Right lobe of liver (tissue), 4 donors: ENCODE measurements at regions not wholly inside any gene's neighbourhood (a gene's known extent, or its start where the extent isn't known, plus 50 kb on each side); places are given as distances from the start of the nearest gene placed in this dataset.

Experiments
- POLR2A ChIP-seq: fragments of 450-650 bp; IDR thresholded peaks from one replicate; pipeline ENCODE4 v1.6.1; 2017; ENCODE audit warnings: antibody characterized with exemption, mild to moderate bottlenecking
- TF ChIP-seq, protein P1 (sequence below), 4 donors: fragments of 200-600 bp in 3 of 4; fragments of 450-650 bp in 1 of 4; IDR thresholded peaks; one replicate each; pipeline versions ENCODE4 v1.5.1 to v1.8.0; 2016 to 2022; ENCODE audit warnings: antibody characterized with exemption in 4 of 4, mild to moderate bottlenecking in 2 of 4
- donor health status: DM: no; HTN: no; CAD: no.
- donor health status: DM: no; HTN: no; CAD: no.
- donor health status: DM: no; HTN: yes; CAD: no.

DNA sequence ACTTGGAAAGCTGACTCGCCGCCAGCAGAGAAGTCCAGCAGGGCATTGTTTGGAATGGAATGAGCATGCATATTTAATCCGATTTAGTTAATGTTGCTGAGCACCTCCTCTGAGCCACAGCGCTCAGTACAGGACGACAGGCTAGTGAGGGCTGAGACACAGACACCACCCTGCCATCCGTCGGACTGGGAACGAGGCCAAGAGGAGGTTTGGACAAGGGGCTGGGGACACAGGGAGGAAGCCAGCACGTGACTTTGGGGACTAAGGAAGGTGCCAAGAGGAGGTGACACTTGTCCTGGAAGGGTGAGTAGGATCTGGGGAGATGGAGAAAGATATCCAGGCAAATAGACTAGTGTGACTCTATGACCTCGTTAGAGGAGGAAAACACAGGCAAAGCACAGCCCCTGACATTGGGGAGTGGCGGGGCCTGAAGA, 152.5 kb upstream of the ECI2 start:
- no peak for TF ChIP-seq POLR2A
- TF ChIP-seq, protein P1, sequence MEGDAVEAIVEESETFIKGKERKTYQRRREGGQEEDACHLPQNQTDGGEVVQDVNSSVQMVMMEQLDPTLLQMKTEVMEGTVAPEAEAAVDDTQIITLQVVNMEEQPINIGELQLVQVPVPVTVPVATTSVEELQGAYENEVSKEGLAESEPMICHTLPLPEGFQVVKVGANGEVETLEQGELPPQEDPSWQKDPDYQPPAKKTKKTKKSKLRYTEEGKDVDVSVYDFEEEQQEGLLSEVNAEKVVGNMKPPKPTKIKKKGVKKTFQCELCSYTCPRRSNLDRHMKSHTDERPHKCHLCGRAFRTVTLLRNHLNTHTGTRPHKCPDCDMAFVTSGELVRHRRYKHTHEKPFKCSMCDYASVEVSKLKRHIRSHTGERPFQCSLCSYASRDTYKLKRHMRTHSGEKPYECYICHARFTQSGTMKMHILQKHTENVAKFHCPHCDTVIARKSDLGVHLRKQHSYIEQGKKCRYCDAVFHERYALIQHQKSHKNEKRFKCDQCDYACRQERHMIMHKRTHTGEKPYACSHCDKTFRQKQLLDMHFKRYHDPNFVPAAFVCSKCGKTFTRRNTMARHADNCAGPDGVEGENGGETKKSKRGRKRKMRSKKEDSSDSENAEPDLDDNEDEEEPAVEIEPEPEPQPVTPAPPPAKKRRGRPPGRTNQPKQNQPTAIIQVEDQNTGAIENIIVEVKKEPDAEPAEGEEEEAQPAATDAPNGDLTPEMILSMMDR (IDR thresholded peaks at IDR 0.05), result no peak
